Activated CD4-positive, alpha-beta memory T cell treated with anti-CD3 and anti-CD28 coated beads for 36 hours (primary cell): ENCODE measurements at regions not wholly inside any gene's neighbourhood (a gene's known extent, or its start where the extent isn't known, plus 50 kb on each side); places are given as distances from the start of the nearest gene placed in this dataset.
"Not testable (repeated sequence)": the region's sequence is repeated elsewhere in the genome, so short reads cannot be mapped to it uniquely, and the experiment has no call there.

Experiments
- CTCF ChIA-PET: fragments of 350-600 bp; sonication (Branson Sonifier 250); formaldehyde crosslinking; loops from one replicate; lab custom pipeline; 2021; ENCODE audit warnings: antibody characterized with exemption, inconsistent platforms; lab: Charles Lee
- POLR2A ChIA-PET: fragments of 350-600 bp; sonication (Branson Sonifier 250); formaldehyde crosslinking; loops from one replicate; lab custom pipeline; 2021; ENCODE audit warnings: antibody characterized with exemption; lab: Charles Lee
- DNase-seq: peaks from one replicate; pipeline ENCODE4 v3.0.0-alpha.2; 2020
- H3K27ac Mint-ChIP-seq: one replicate; pipeline ENCODE4 v1.8.0; 2021; ENCODE audit warnings: mixed read lengths
- H3K27me3 Mint-ChIP-seq: one replicate; pipeline ENCODE4 v1.8.0; 2021; ENCODE audit warnings: mixed read lengths
- H3K36me3 Mint-ChIP-seq: one replicate; pipeline ENCODE4 v1.8.0; 2021; ENCODE audit warnings: mixed read lengths
- H3K4me1 Mint-ChIP-seq: one replicate; pipeline ENCODE4 v1.8.0; 2021; ENCODE audit warnings: low read depth, mixed read lengths
- H3K4me3 Mint-ChIP-seq: one replicate; pipeline ENCODE4 v1.8.0; 2021; ENCODE audit warnings: mild to moderate bottlenecking, mixed read lengths
- H3K9me3 Mint-ChIP-seq: one replicate; pipeline ENCODE4 v1.8.0; 2021; ENCODE audit warnings: mixed read lengths
- intact Hi-C: fragments of 100-400 bp; cut with micrococcal nuclease; formaldehyde crosslinking; loops from one replicate; pipeline ENCODE4 v1.15.1; 2023

DNA sequence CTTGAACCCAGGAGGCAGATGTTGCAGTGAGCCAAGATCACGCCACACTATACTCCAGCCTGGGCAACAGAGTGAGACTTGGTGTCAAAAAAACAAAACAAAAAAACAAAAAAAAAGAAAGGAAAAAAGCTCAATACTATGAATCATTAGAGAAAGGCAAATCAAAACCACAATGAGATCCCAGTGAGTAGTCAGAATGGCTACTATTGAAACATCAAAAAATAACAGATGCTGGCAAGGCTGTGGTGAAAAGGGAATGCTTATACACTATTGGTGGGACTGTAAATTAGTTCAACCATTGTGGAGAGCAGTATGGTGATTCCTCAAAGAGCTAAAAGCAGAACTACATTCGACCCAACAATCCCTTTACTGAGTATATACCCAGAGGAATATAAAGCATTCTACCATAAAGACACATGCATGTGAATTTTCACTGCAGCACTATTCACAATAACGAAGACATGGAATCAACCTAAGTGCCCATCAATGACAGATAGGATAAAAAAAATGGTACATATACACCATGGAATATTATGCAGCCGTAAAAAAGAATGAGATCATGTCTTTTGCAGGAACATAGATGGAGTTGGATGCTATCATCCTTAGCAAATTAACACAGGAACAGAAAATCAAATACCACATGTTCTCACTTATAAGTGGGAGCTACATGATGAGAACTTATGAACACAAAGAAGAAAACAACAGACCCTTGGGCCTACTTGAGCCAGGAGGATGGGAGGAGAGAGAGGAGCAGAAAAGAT is 81.9 kb upstream of the ARRDC3 start:
- no peak for DNase-seq
- Mint-ChIP-seq H3K4me3 (no peak overlapping the region), H3K36me3 (no peaks in the 10 kb centered on the region), H3K9me3 (peaks cover 13% of the 10 kb centered on the region), H3K27me3 (no peaks in the 10 kb centered on the region), H3K27ac (no peak overlapping the region), H3K4me1 (peaks cover 8% of the 10 kb centered on the region)
- intact Hi-C loops = no loop called here
- CTCF ChIA-PET = interaction anchor here (1.9 kb wide), 1 partner anchor 34 kb away, joined by 5 read pairs; no protein-coding TSS in a partner anchor
- POLR2A ChIA-PET = no interaction called here

- CTCF ChIA-PET = no interaction called here
- POLR2A ChIA-PET = no interaction called here
- Mint-ChIP-seq H3K9me3 (peaks cover 6% of the 10 kb centered on the region), H3K27me3 (peaks cover 1% of the 10 kb centered on the region), H3K36me3 (no peaks in the 10 kb centered on the region), H3K27ac (no peak overlapping the region), H3K4me1 (no peaks in the 10 kb centered on the region), H3K4me3 (no peak overlapping the region)
- intact Hi-C loops = no loop called here
- no peak for DNase-seq
These were observed 74.6 kb upstream of the ARRDC3 start for GRCh38 chr5:91457681-91458058.

DNA sequence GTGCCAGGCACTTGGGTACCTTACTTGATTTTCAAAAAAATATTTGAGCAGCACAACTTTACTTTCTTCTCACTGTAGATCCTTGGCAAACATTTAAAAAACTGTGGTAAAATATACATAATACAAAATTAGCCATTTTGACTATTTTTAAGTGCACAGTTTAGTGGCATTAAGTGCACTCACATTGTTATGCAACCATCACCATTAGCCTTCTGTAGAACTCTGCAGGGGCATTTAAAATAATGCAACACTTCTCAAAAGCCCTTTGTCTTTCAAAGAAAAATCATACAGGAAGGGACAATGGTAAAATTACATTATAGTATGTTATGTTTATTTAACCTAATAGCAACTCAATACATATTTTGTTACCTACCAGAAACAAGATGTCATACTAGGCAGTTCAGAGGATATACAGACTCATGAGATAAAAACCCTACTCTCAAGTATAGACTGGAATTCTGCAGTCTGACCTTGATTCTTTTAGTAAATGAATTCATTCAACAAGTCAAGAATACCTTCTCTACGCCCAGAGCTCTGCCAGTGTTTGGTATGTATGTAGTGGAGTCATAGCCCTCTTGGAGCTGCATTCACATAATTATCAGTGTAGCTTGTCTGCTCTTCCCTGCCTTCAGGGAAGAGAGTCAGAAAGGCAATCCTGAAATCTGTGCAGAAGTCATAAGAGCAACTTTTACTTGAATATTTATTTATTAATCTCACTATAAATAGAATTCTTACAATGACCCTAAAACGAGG is 74.0 kb upstream of the ARRDC3 start:
- no peak overlapping the region for H3K27ac Mint-ChIP-seq
- no peaks in the 10 kb centered on the region for H3K4me1 Mint-ChIP-seq
- no peaks in the 10 kb centered on the region for H3K36me3 Mint-ChIP-seq
- peaks cover 6% of the 10 kb centered on the region for H3K9me3 Mint-ChIP-seq
- DNase-seq = no peak
- no peak overlapping the region for H3K4me3 Mint-ChIP-seq
- ChIA-PET POLR2A (no interaction called here), CTCF (no interaction called here)
- peaks cover 1% of the 10 kb centered on the region for H3K27me3 Mint-ChIP-seq
- intact Hi-C loops = no loop called here

- Mint-ChIP-seq H3K27me3 (no peaks in the 10 kb centered on the region), H3K4me1 (no peaks in the 10 kb centered on the region), H3K9me3 (peaks cover 2% of the 10 kb centered on the region), H3K36me3 (no peaks in the 10 kb centered on the region), H3K27ac (no peak overlapping the region), H3K4me3 (no peak overlapping the region)
- ChIA-PET CTCF (interaction anchor here (1.2 kb wide), 1 partner anchor 30 kb away, joined by 4 read pairs; no protein-coding TSS in a partner anchor), POLR2A (no interaction called here)
- intact Hi-C loops = no loop called here
- no peak for DNase-seq
These were observed 66.0 kb upstream of the ARRDC3 start for GRCh38 chr5:91449083-91449482.

- H3K27ac Mint-ChIP-seq, H3K4me3 Mint-ChIP-seq, H3K36me3 Mint-ChIP-seq, H3K27me3 Mint-ChIP-seq, H3K4me1 Mint-ChIP-seq, POLR2A ChIA-PET, H3K9me3 Mint-ChIP-seq, intact Hi-C loops, DNase-seq: not testable (repeated sequence)
- CTCF ChIA-PET = interaction anchor here (1.2 kb wide), 1 partner anchor 29 kb away, joined by 4 read pairs; no protein-coding TSS in a partner anchor
These were observed 65.0 kb upstream of the ARRDC3 start for GRCh38 chr5:91448079-91448478.

- POLR2A ChIA-PET, H3K36me3 Mint-ChIP-seq, intact Hi-C loops, CTCF ChIA-PET, H3K4me1 Mint-ChIP-seq, H3K9me3 Mint-ChIP-seq, H3K4me3 Mint-ChIP-seq, DNase-seq, H3K27me3 Mint-ChIP-seq, H3K27ac Mint-ChIP-seq: not testable (repeated sequence)
These were observed 63.8 kb upstream of the ARRDC3 start for GRCh38 chr5:91446880-91447279.

- peaks cover 2% of the 10 kb centered on the region for H3K9me3 Mint-ChIP-seq
- no peak overlapping the region for H3K27ac Mint-ChIP-seq
- H3K36me3 Mint-ChIP-seq = no peaks in the 10 kb centered on the region
- intact Hi-C loops = no loop called here
- POLR2A ChIA-PET = no interaction called here
- no peaks in the 10 kb centered on the region for H3K27me3 Mint-ChIP-seq
- DNase-seq = no peak
- H3K4me3 Mint-ChIP-seq = no peak overlapping the region
- peaks cover 2% of the 10 kb centered on the region for H3K4me1 Mint-ChIP-seq
- CTCF ChIA-PET = no interaction called here
These were observed 60.8 kb upstream of the ARRDC3 start for GRCh38 chr5:91443761-91444467.

- DNase-seq = no peak
- peaks cover under 1% of the 10 kb centered on the region for H3K9me3 Mint-ChIP-seq
- intact Hi-C loops = no loop called here
- H3K27ac Mint-ChIP-seq = no peak overlapping the region
- no peaks in the 10 kb centered on the region for H3K27me3 Mint-ChIP-seq
- no peaks in the 10 kb centered on the region for H3K36me3 Mint-ChIP-seq
- peaks cover 2% of the 10 kb centered on the region for H3K4me1 Mint-ChIP-seq
- H3K4me3 Mint-ChIP-seq = no peak overlapping the region
- ChIA-PET CTCF (no interaction called here), POLR2A (no interaction called here)
These were observed 59.9 kb upstream of the ARRDC3 start for GRCh38 chr5:91443023-91443422.

GRCh38 chr5:91441082-91441481 is 58.0 kb upstream of the ARRDC3 start:
- no peaks in the 10 kb centered on the region for H3K27me3 Mint-ChIP-seq
- intact Hi-C loops = no loop called here
- peaks cover 2% of the 10 kb centered on the region for H3K4me1 Mint-ChIP-seq
- POLR2A ChIA-PET = no interaction called here
- H3K4me3 Mint-ChIP-seq = no peak overlapping the region
- DNase-seq = no peak
- H3K9me3 Mint-ChIP-seq = no peaks in the 10 kb centered on the region
- CTCF ChIA-PET = interaction anchor here (1.5 kb wide), 1 partner anchor 575 kb away, joined by 3 read pairs; no protein-coding TSS in a partner anchor
- no peak overlapping the region for H3K27ac Mint-ChIP-seq
- no peaks in the 10 kb centered on the region for H3K36me3 Mint-ChIP-seq

GRCh38 chr5:91438871-91439270 is 55.8 kb upstream of the ARRDC3 start:
- H3K9me3 Mint-ChIP-seq = no peaks in the 10 kb centered on the region
- intact Hi-C loops = no loop called here
- H3K27ac Mint-ChIP-seq = no peak overlapping the region
- ChIA-PET CTCF (interaction anchor here (1.4 kb wide), 1 partner anchor 54 kb away, joined by 5 read pairs; no protein-coding TSS in a partner anchor), POLR2A (no interaction called here)
- no peaks in the 10 kb centered on the region for H3K27me3 Mint-ChIP-seq
- DNase-seq = no peak
- no peak overlapping the region for H3K4me3 Mint-ChIP-seq
- H3K36me3 Mint-ChIP-seq = no peaks in the 10 kb centered on the region
- peaks cover 18% of the 10 kb centered on the region for H3K4me1 Mint-ChIP-seq

DNA sequence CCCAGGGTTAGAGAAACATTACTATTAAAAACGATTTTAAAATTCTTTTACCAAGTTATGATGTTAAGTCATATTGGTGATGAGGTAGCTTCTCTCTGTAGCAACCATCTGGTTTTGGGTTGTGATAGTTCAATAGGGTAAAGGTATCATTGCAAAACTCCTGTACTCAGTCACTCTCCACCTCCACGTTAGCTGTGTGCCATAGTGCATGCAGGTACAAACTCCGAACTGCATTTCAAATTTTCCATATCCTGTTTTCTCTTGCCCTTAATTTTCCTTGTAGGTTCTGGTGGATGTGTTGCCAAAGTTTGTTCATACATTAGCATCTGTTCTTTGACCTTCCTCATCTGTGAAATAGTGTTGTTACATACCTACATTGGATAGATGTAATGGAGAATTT is 53.1 kb upstream of the ARRDC3 start:
- Mint-ChIP-seq H3K4me1 (peaks cover 20% of the 10 kb centered on the region), H3K4me3 (no peak overlapping the region), H3K9me3 (no peaks in the 10 kb centered on the region), H3K27me3 (no peaks in the 10 kb centered on the region), H3K27ac (no peak overlapping the region), H3K36me3 (no peaks in the 10 kb centered on the region)
- POLR2A ChIA-PET = no interaction called here
- CTCF ChIA-PET = no interaction called here
- intact Hi-C loops = no loop called here
- no peak for DNase-seq

GRCh38 chr5:91434348-91434747 is 51.2 kb upstream of the ARRDC3 start:
- DNase-seq = no peak
- peaks cover 20% of the 10 kb centered on the region for H3K4me1 Mint-ChIP-seq
- no peaks in the 10 kb centered on the region for H3K9me3 Mint-ChIP-seq
- H3K36me3 Mint-ChIP-seq = no peaks in the 10 kb centered on the region
- peak overlapping the region; percentile 25 for H3K27ac Mint-ChIP-seq
- ChIA-PET POLR2A (no interaction called here), CTCF (interaction anchor here (0.6 to 1.7 kb wide), 2 partner anchors 10 to 15 kb away, joined by 3 to 5 read pairs; no protein-coding TSS in a partner anchor)
- no peaks in the 10 kb centered on the region for H3K27me3 Mint-ChIP-seq
- no peak overlapping the region for H3K4me3 Mint-ChIP-seq
- intact Hi-C loops = no loop called here
